VCaP (cell line): ENCODE measurements at regions not wholly inside any gene's neighbourhood (a gene's known extent, or its start where the extent isn't known, plus 50 kb on each side); places are given as distances from the start of the nearest gene placed in this dataset.

Source experiments
- H3K27ac ChIP-seq: fragments of 450-650 bp; 2 replicates; pipeline ENCODE4 v1.5.1; 2017
- TF ChIP-seq, protein P1 (sequence below): fragments of 450-650 bp; conservative IDR thresholded peaks from 2 replicates; pipeline ENCODE4 v1.5.1; 2017; ENCODE audit warnings: mild to moderate bottlenecking, moderate library complexity

- H3K27ac ChIP-seq: no peak overlapping the region
Measured at GRCh38 chr2:207291625-207292252, 126.0 kb upstream of the KLF7 start.

DNA sequence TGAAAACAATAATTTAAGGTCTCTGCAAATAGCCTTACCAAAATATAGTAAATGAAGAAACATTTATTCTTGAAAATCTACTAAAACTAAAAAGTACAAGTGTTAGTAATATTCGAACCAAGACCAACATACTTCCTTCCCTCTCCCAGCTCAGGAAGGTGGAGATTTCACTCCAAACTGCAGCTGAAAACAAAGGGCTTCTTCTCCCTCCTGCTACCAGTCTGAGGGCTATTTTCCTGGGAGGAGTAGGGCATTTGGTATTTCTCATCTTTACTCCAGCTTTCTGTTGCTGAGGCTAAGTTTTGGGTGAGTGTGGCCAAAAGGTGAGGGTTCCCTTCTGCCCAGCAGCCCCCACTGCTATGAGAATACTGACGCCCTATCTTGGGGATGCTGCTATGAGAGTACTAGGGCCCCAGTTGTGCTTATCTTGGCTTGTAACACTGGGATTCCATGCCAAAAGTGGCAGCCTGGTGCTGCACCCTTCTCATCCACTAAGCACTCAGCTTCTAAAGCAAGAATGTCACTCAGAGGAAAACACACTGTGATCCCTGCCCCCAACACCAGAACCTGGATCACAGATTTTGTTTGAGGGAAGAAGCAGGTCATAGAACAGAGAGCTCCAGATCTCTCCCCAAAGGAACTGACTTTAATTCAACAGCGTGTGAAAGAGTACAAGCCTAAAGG lies 130.7 kb upstream of the KLF7 start:
- TF ChIP-seq, protein P1, sequence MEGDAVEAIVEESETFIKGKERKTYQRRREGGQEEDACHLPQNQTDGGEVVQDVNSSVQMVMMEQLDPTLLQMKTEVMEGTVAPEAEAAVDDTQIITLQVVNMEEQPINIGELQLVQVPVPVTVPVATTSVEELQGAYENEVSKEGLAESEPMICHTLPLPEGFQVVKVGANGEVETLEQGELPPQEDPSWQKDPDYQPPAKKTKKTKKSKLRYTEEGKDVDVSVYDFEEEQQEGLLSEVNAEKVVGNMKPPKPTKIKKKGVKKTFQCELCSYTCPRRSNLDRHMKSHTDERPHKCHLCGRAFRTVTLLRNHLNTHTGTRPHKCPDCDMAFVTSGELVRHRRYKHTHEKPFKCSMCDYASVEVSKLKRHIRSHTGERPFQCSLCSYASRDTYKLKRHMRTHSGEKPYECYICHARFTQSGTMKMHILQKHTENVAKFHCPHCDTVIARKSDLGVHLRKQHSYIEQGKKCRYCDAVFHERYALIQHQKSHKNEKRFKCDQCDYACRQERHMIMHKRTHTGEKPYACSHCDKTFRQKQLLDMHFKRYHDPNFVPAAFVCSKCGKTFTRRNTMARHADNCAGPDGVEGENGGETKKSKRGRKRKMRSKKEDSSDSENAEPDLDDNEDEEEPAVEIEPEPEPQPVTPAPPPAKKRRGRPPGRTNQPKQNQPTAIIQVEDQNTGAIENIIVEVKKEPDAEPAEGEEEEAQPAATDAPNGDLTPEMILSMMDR: no peak

More at GRCh38 chr2:207291625-207292252, 126.0 kb upstream of the KLF7 start:
- TF ChIP-seq, protein P1: no peak

DNA sequence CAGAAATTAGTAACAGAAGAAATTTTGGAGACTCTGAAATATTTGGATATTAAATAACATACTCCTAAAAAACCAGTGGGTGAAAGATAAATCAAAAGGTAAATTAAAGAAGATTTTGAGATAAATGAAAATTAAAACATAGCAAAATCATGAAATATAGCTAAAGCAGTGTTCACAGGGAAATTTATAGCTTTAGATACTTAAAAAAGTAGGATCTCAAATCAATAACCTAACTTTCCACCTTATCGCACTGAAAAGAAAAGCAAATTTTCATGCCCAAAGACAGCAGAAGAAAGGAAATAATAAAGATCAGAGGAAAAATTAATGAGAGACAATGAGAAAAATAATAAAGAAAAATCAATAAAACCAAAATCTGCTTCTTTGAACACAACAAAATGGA lies 135.1 kb upstream of the KLF7 start:
- H3K27ac ChIP-seq: no peak overlapping the region
- TF ChIP-seq, protein P1: no peak

More for the DNA sequence above, 130.7 kb upstream of the KLF7 start:
- H3K27ac ChIP-seq: peak overlapping the region; percentile 26; the same call in 1 of the 2 replicates

- peak overlapping the region; percentile 72 for H3K27ac ChIP-seq
- TF ChIP-seq, protein P1: no peak
Measured at GRCh38 chr2:207304761-207305160, 139.0 kb upstream of the KLF7 start.

DNA sequence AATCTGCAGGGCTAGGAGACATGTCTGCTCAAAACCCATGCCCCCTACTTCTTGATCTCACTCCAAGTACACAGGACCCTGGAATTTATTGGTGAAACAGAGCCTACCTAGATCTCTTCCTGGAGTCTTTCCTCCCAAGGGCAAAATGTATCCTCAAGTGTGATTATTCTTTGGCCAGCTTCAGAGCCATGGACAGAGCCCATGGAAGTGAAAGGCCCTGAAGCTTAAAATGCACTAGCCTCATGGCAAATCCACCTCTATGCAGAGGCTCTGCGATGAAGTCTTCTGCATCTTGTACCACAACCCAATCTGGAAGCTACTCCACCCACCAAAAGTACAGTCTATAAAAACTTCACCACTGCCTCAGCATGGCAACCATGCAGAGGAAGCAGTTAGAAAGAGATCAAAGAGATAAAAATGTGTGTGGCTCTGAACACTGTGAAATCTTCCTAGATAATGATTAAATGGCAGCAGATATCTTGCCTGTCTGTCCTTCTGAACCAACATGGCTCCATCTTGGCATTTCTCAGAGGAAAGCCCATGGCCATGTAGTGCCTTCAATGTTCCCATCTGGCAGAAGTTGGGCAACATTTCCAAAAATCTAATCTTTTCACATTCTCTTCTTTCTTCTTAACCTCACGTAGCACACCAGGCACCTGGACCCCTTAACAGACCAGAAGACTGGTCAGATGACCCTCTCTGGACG lies 142.9 kb upstream of the KLF7 start:
- peak overlapping the region; percentile 18; the same call in 1 of the 2 replicates for H3K27ac ChIP-seq
- TF ChIP-seq, protein P1: no peak

GRCh38 chr2:207311316-207312005 lies 145.7 kb upstream of the KLF7 start:
- H3K27ac ChIP-seq: no peak overlapping the region
- TF ChIP-seq, protein P1: no peak

DNA sequence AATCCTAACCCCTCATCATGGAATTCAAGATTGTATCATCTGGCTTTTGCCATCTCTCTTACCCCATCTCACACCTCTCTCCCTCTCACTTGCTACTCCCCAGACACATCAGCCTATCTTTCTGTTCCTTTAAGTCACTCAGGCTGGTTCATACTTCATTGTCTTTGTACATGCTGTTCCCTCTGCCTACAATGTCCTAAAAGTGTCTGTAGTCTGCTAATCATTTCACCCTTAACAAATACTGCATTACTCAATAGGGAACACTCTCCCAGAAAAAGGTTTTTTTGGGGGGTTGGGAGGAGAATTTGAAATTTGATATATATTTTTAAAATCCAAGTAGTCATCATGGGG lies 146.2 kb upstream of the KLF7 start:
- TF ChIP-seq, protein P1: no peak
- H3K27ac ChIP-seq: no peak overlapping the region
